Fibroblast of the aortic adventitia (primary cell): ENCODE measurements at regions not wholly inside any gene's neighbourhood (a gene's known extent, or its start where the extent isn't known, plus 50 kb on each side); places are given as distances from the start of the nearest gene placed in this dataset.
"Not testable (repeated sequence)": the region's sequence is repeated elsewhere in the genome, so short reads cannot be mapped to it uniquely, and the experiment has no call there.

Experiments used
- DNase-seq: peaks from one replicate; pipeline ENCODE4 v3.0.0-alpha.2; 2010; ENCODE audit warnings: low read depth
- H3K4me3 ChIP-seq: 2 replicates; pipeline ENCODE4 v1.5.1; 2011; ENCODE audit warnings: low read depth, mild to moderate bottlenecking, control low read depth, low read length, moderate library complexity
- CTCF ChIP-seq: IDR thresholded peaks from 2 replicates; pipeline ENCODE4 v1.5.1; 2011; ENCODE audit warnings: mild to moderate bottlenecking, low read length, control low read depth, inconsistent platforms; ENCODE audit not compliant: insufficient read depth

- no peak for DNase-seq
- no peak for TF ChIP-seq CTCF
These were observed 80.1 kb upstream of the SRD5A2 start for GRCh38 chr2:31660812-31661335.

GRCh38 chr2:31660165-31660564 lies 79.4 kb upstream of the SRD5A2 start:
- TF ChIP-seq CTCF: no peak
- no peak overlapping the region for H3K4me3 ChIP-seq
- DNase-seq: no peak

More at GRCh38 chr2:31660812-31661335, 80.1 kb upstream of the SRD5A2 start:
- H3K4me3 ChIP-seq: no peak overlapping the region

GRCh38 chr2:31654241-31654640 lies 73.5 kb upstream of the SRD5A2 start:
- no peak for DNase-seq
- H3K4me3 ChIP-seq: no peak overlapping the region
- no peak for TF ChIP-seq CTCF

- no peak overlapping the region for H3K4me3 ChIP-seq
- no peak for TF ChIP-seq CTCF
- DNase-seq: no peak
These were observed 71.0 kb upstream of the SRD5A2 start for GRCh38 chr2:31651736-31652135.

- H3K4me3 ChIP-seq: no peak overlapping the region
- DNase-seq: no peak
- TF ChIP-seq CTCF: no peak
These were observed 70.5 kb upstream of the SRD5A2 start for GRCh38 chr2:31651267-31651666.

GRCh38 chr2:31644551-31644950 lies 63.8 kb upstream of the SRD5A2 start:
- TF ChIP-seq CTCF: no peak
- DNase-seq: no peak
- H3K4me3 ChIP-seq: no peak overlapping the region

GRCh38 chr2:31642707-31643106 lies 62.0 kb upstream of the SRD5A2 start:
- no peak for DNase-seq
- no peak for TF ChIP-seq CTCF
- no peak overlapping the region for H3K4me3 ChIP-seq

- not testable (repeated sequence) for DNase-seq, H3K4me3 ChIP-seq
These were observed 51.5 kb upstream of the SRD5A2 start for GRCh38 chr2:31632201-31632600.
